HG03565 (cell line): ENCODE measurements at regions not wholly inside any gene's neighbourhood (a gene's known extent, or its start where the extent isn't known, plus 50 kb on each side); places are given as distances from the start of the nearest gene placed in this dataset.
"Not testable (repeated sequence)": the region's sequence is repeated elsewhere in the genome, so short reads cannot be mapped to it uniquely, and the experiment has no call there.

ENCODE experiments used
- ATAC-seq: cut with Tn5 transposase; IDR thresholded peaks from one replicate; pipeline ENCODE4 v1.9.1; 2021; ENCODE audit warnings: mild to moderate bottlenecking, moderate library complexity; ENCODE audit not compliant: unreplicated experiment

DNA sequence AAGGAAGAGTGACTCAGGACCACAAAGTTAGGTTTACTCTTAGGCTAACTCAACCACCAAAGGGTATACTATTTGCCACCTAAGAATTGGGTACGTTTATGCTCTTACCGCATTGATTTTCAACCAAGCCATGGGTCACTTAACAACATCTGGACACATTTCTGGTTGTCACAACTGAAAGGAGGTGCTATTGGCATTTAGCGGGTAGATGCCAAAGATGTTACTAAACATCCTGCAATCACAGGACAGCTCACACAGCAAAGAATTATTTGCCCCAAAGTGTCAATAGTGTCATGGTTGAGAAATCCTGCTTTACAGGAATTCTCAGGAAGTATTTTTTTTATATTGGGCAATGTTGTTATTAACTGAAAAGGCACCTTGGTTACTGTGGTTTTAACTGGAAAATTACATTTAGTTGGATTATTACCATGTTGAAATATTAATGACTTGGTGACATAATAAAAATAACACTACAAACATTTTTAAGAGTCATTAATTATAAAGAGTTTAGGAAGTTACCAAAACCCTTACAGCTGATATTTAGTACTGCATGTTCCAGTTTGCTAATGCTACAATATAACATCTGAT lies 185.0 kb upstream of the TMEM196 start:
- ATAC-seq: no peak

GRCh38 chr7:19957664-19958063 lies 184.2 kb upstream of the TMEM196 start:
- no peak for ATAC-seq

DNA sequence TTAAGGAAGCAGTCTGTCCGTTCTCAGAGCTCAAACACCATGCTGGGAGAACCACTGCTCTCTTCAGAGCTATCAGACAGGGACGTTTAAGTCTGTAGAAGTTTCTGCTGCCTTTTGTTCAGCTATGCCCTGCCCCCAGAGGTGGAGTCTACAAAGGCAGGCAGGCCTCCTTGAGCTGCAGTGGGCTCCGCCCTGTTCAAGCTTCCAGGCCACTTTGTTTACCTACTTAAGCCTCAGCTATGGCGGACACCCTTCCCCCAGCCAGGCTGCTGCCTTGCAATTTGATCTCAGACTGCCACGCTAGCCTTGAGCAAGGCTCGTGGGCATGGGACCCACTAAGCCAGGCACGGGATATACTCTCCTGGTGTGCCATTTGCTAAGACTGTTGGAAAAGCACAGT lies 180.7 kb upstream of the TMEM196 start:
- not testable (repeated sequence) for ATAC-seq

DNA sequence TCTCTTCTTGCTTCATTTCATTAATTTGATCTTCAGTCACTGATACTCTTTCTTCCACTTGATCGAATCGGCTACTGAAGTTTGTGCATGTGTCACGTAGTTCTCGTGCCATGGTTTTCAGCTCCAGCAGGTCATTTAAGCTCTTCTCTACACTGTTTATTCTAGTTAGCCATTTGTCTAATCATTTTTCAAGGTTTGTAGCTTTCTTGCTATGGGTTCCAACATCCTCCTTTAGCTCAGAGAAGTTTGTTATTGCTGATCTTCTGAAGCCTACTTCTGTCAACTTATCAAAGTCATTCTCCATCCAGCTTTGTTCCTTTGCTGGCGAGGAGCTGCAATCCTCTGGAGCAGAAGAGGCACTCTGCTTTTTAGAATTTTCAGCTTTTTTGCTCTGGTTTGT lies 180.0 kb upstream of the TMEM196 start:
- not testable (repeated sequence) for ATAC-seq

- ATAC-seq: no peak
Observed at GRCh38 chr7:19948160-19948559, 174.7 kb upstream of the TMEM196 start.

GRCh38 chr7:19944363-19945120 lies 171.1 kb upstream of the TMEM196 start:
- ATAC-seq: no peak

GRCh38 chr7:19939746-19940145 lies 166.3 kb upstream of the TMEM196 start:
- ATAC-seq: no peak

- no peak for ATAC-seq
Observed at GRCh38 chr7:19932549-19933249, 159.3 kb upstream of the TMEM196 start.

DNA sequence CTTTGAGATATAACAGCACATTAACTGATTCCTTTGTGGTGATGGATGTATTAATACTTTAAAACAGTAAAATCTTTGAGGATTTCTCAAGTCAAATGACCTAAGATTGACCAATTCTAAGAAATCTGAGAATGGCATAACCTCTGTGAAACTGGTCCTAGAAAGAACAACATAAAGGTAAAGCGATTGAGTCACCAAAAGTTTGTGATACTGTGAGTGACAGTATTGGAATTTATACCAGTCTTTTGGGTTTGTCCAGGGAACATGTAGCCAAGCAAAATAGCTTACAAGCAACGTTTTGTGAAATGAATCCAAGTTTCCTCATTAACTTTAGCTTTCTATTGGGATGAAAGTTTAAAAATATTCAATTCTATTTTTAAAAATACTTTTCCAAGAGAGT lies 157.4 kb upstream of the TMEM196 start:
- ATAC-seq: no peak

DNA sequence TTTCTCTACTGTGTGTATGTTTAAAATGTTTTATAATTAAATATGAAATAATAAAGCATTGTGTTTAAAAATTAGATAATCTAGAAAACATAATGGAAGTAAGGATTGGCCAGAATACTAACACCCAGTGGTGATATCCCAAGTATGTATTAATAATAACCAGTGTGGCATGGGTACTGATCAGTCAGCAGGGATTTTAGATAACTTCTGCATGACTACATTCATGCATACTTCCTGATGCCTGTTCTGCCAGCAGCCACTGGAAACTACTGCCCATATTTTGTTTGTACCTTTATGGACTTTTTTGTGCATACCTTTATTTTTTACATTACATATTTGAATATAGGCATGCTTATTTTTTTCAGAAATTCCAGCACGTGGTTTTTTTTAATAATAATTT lies 156.6 kb upstream of the TMEM196 start:
- no peak for ATAC-seq

- ATAC-seq: peak; percentile 88
Observed at GRCh38 chr7:19928247-19928646, 154.8 kb upstream of the TMEM196 start.

- ATAC-seq: no peak
Observed at GRCh38 chr7:19920705-19921104, 147.3 kb upstream of the TMEM196 start.

GRCh38 chr7:19920166-19920565 lies 146.7 kb upstream of the TMEM196 start:
- no peak for ATAC-seq

DNA sequence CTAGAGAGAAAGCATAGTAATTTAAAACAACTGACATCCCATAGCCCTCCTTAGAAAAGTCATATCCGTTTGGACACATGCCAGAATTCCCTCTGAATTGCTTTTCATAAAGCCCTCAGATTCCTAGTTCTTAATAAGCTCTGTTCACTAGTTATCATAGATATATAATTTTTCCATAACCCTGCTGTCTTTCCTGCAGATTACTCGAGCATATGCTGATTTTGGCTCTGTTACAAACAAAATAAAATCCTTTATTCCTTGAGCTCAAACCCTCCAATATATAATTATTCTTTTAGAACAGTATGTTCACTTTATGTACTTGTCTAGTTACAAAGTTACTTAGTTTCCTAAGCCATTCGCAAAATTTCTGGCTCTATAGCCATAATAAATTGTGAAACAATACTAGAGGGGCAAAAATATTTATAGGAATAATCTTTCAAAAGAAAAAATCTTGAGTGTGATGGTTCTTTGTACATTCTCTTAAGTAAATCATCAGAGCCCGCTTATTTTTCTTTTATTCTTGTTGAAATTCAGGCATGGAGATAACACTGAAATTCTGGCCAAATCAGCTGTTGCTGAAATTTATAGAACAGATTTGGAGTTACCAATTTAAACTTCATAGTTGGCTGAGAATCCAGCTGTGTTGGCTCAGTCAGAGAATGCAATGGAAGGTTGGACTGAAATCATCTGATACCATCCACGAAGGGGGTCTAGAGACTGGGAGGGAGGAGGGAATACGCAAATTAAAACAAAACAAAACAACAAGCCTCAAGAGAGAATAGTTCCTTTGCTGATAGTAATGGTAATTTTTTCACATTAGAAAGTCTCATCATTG lies 146.1 kb upstream of the TMEM196 start:
- no peak for ATAC-seq

GRCh38 chr7:19916046-19916445 lies 142.6 kb upstream of the TMEM196 start:
- ATAC-seq: no peak

- ATAC-seq: no peak
Observed at GRCh38 chr7:19915596-19915995, 142.2 kb upstream of the TMEM196 start.

- no peak for ATAC-seq
Observed at GRCh38 chr7:19914866-19915265, 141.4 kb upstream of the TMEM196 start.

DNA sequence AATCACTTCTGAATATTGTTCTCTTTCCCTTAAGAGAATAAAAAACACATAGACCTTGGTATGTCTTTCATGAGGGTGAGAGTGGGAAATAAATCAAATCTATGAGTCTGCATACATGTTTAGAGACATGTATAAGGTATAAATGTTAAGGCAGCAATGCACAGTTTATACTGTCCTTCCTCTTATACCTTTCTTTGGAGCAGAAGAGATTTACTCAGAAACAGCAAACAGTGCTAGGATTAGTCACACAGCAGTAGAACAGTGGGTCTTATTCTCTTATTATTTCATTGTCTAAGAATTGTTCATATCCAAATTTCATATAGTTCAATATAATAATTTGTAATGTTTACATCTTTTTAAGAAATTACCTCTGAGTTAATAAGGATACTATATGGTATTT lies 126.7 kb upstream of the TMEM196 start:
- no peak for ATAC-seq

DNA sequence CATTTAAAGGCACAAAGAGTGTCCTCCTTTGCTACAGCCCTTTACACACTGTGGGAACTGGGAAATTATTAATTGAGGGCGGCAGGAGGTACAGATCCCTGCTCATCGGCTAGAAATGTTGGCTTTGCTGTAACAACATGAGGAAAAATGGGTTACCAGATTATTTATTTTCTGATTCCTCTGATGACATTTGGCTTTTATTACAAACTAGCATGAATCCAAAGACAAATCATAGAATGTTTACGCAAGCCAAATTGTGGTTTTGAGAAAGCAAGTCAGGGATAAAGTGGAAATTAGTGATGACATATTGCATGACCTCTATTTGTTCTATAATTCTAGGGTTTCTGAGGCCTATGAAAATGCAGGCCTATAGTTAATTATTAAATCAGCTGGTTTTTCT lies 126.1 kb upstream of the TMEM196 start:
- no peak for ATAC-seq

DNA sequence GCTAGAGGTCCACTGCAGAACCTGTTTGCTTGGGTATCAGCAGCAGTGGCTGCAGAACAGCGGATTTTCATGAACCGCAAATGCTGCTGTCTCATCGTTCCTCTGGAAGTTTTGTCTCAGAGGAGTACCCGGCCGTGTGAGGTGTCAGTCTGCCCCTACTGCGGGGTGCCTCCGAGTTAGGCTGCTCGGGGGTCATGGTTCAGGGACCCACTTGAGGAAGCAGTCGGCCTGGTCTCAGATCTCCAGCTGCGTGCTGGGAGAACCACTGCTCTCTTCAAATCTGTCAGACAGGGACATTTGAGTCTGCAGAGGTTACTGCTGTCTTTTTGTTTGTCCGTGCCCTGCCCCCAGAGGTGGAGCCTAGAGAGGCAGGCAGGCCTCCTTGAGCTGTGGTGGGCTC lies 109.5 kb upstream of the TMEM196 start:
- ATAC-seq: not testable (repeated sequence)

GRCh38 chr7:19872094-19872493 lies 98.7 kb upstream of the TMEM196 start:
- ATAC-seq: no peak
